Kidney capillary endothelial cell (primary cell): ENCODE measurements at regions not wholly inside any gene's neighbourhood (a gene's known extent, or its start where the extent isn't known, plus 50 kb on each side); places are given as distances from the start of the nearest gene placed in this dataset.

Experiments used
- DNase-seq: peaks from one replicate; pipeline ENCODE4 v3.0.0-alpha.2; 2018; ENCODE audit warnings: low spot score

GRCh38 chr5:96340357-96340756 is 92.7 kb downstream of the PCSK1 start:
- DNase-seq: no peak

- no peak for DNase-seq
These were observed 93.2 kb downstream of the PCSK1 start for GRCh38 chr5:96339862-96340261.

- DNase-seq: no peak
These were observed 94.2 kb downstream of the PCSK1 start for GRCh38 chr5:96338624-96339415.

GRCh38 chr5:96338091-96338490 is 95.0 kb downstream of the PCSK1 start:
- no peak for DNase-seq

- DNase-seq: no peak
These were observed 95.8 kb downstream of the PCSK1 start for GRCh38 chr5:96337048-96337781.

- peak; percentile 80 for DNase-seq
These were observed 96.6 kb downstream of the PCSK1 start for GRCh38 chr5:96336351-96336985.

GRCh38 chr5:96335873-96336272 is 97.2 kb downstream of the PCSK1 start:
- no peak for DNase-seq

- no peak for DNase-seq
These were observed 99.7 kb downstream of the PCSK1 start for GRCh38 chr5:96333391-96333790.

GRCh38 chr5:96332535-96333366 is 100.3 kb downstream of the PCSK1 start:
- no peak for DNase-seq

GRCh38 chr5:96331681-96332361 is 101.2 kb downstream of the PCSK1 start:
- no peak for DNase-seq

GRCh38 chr5:96331210-96331609 is 101.8 kb downstream of the PCSK1 start:
- no peak for DNase-seq

GRCh38 chr5:96330530-96331140 is 102.4 kb downstream of the PCSK1 start:
- DNase-seq: no peak

- no peak for DNase-seq
These were observed 103.0 kb downstream of the PCSK1 start for GRCh38 chr5:96329886-96330529.

- no peak for DNase-seq
These were observed 103.8 kb downstream of the PCSK1 start for GRCh38 chr5:96329289-96329688.

- DNase-seq: no peak
These were observed 105.3 kb downstream of the PCSK1 start for GRCh38 chr5:96327722-96328121.

- no peak for DNase-seq
These were observed 106.1 kb downstream of the PCSK1 start for GRCh38 chr5:96326902-96327301.

GRCh38 chr5:96324708-96325107 is 108.3 kb downstream of the PCSK1 start:
- no peak for DNase-seq

GRCh38 chr5:96322865-96323264 is 110.2 kb downstream of the PCSK1 start:
- no peak for DNase-seq

GRCh38 chr5:96322217-96322616 is 110.8 kb downstream of the PCSK1 start:
- no peak for DNase-seq

- DNase-seq: no peak
These were observed 111.7 kb downstream of the PCSK1 start for GRCh38 chr5:96321345-96321744.

GRCh38 chr5:96320797-96321196 is 112.3 kb downstream of the PCSK1 start:
- DNase-seq: no peak
